ENCODE measurements at regions not wholly inside any gene's neighbourhood (a gene's known extent, or its start where the extent isn't known, plus 50 kb on each side); places are given as distances from the start of the nearest gene placed in this dataset.

- Histone ChIP-seq H3K4me2 (ENCODE audit: unreplicated experiment) (no peak overlapping the region), H3K79me2 (ENCODE audit: insufficient read depth) (no peaks in the 10 kb centered on the region), H3F3A (ENCODE audit: insufficient read depth) (peaks cover 20% of the 10 kb centered on the region), H3K27me3 (replicated peaks; ENCODE audit: insufficient read depth) (no peaks in the 10 kb centered on the region), H3K4me3 (no peak overlapping the region), H3K9me2 (ENCODE audit: insufficient read depth) (no peaks in the 10 kb centered on the region), H3K27ac (no peak overlapping the region), H3K9ac (no peak overlapping the region), H4K20me1 (ENCODE audit: insufficient read depth) (no peaks in the 10 kb centered on the region), H3K4me1 (ENCODE audit: insufficient read depth) (peaks cover 23% of the 10 kb centered on the region), H3K9me3 (ENCODE audit: low read depth) (no peaks in the 10 kb centered on the region), H3K36me3 (ENCODE audit: low read depth) (no peaks in the 10 kb centered on the region), H2AFZ (no peak overlapping the region)
- TF ChIP-seq EZH2phosphoT487 (IDR thresholded peaks at IDR 0.05; ENCODE audit: insufficient read depth, low read depth) (no peak), EZH2 (IDR thresholded peaks at IDR 0.05; ENCODE audit: insufficient read depth, poor library complexity, severe bottlenecking) (no peak)
- 23 to 24% methylated on average over 4 of the region's 4 CpGs for WGBS, 2 experiments (ENCODE audit: low coverage in 1 of 2, low lambda C conversion rate in 2 of 2, missing lambda C conversion rate in 2 of 2)
- in situ Hi-C loops (cut with MboI), result no loop called here
- DNase-seq, result no peak
These were observed 56.1 kb upstream of the TNFRSF19 start for GRCh38 chr13:23514076-23514475.

GRCh38 chr13:23515116-23515515 lies 55.1 kb upstream of the TNFRSF19 start:
- TF ChIP-seq EZH2 (IDR thresholded peaks at IDR 0.05; ENCODE audit: insufficient read depth, poor library complexity, severe bottlenecking) (no peak), EZH2phosphoT487 (IDR thresholded peaks at IDR 0.05; ENCODE audit: insufficient read depth, low read depth) (no peak)
- Histone ChIP-seq H3K27ac (no peak overlapping the region), H3K9ac (no peak overlapping the region), H3K9me2 (ENCODE audit: insufficient read depth) (no peaks in the 10 kb centered on the region), H4K20me1 (ENCODE audit: insufficient read depth) (no peaks in the 10 kb centered on the region), H3K4me3 (no peak overlapping the region), H3K27me3 (replicated peaks; ENCODE audit: insufficient read depth) (no peaks in the 10 kb centered on the region), H3K4me1 (ENCODE audit: insufficient read depth) (peaks cover 17% of the 10 kb centered on the region), H3K4me2 (ENCODE audit: unreplicated experiment) (no peak overlapping the region), H2AFZ (no peak overlapping the region), H3K9me3 (ENCODE audit: low read depth) (no peaks in the 10 kb centered on the region), H3K79me2 (ENCODE audit: insufficient read depth) (no peaks in the 10 kb centered on the region), H3F3A (ENCODE audit: insufficient read depth) (peaks cover 13% of the 10 kb centered on the region), H3K36me3 (ENCODE audit: low read depth) (no peaks in the 10 kb centered on the region)
- no peak for DNase-seq
- in situ Hi-C loops (cut with MboI), result no loop called here
- WGBS, 2 experiments (ENCODE audit: low coverage in 1 of 2, low lambda C conversion rate in 2 of 2, missing lambda C conversion rate in 2 of 2), result 88 to 91% methylated on average over 2 of the region's 2 CpGs

GRCh38 chr13:23516190-23516589 lies 54.0 kb upstream of the TNFRSF19 start:
- Histone ChIP-seq H3K4me3 (no peak overlapping the region), H3K4me2 (ENCODE audit: unreplicated experiment) (no peak overlapping the region)

GRCh38 chr13:23516702-23517101 lies 53.5 kb upstream of the TNFRSF19 start:
- Histone ChIP-seq H3K27ac (no peak overlapping the region), H3K36me3 (ENCODE audit: low read depth) (no peaks in the 10 kb centered on the region), H3K4me3 (no peak overlapping the region), H3K9me3 (ENCODE audit: low read depth) (no peaks in the 10 kb centered on the region), H3K4me1 (ENCODE audit: insufficient read depth) (peaks cover under 1% of the 10 kb centered on the region), H3K9ac (no peak overlapping the region), H3F3A (ENCODE audit: insufficient read depth) (no peaks in the 10 kb centered on the region), H3K27me3 (replicated peaks; ENCODE audit: insufficient read depth) (no peaks in the 10 kb centered on the region), H4K20me1 (ENCODE audit: insufficient read depth) (no peaks in the 10 kb centered on the region), H3K4me2 (ENCODE audit: unreplicated experiment) (no peak overlapping the region), H2AFZ (no peak overlapping the region), H3K9me2 (ENCODE audit: insufficient read depth) (no peaks in the 10 kb centered on the region), H3K79me2 (ENCODE audit: insufficient read depth) (no peaks in the 10 kb centered on the region)
- DNase-seq, result no peak
- 22 to 24% methylated on average over 2 of the region's 2 CpGs for WGBS, 2 experiments (ENCODE audit: low coverage in 1 of 2, low lambda C conversion rate in 2 of 2, missing lambda C conversion rate in 2 of 2)
- TF ChIP-seq EZH2 (IDR thresholded peaks at IDR 0.05; ENCODE audit: insufficient read depth, poor library complexity, severe bottlenecking) (no peak), EZH2phosphoT487 (IDR thresholded peaks at IDR 0.05; ENCODE audit: insufficient read depth, low read depth) (no peak)
- in situ Hi-C loops (cut with MboI), result no loop called here

More at GRCh38 chr13:23516190-23516589, 54.0 kb upstream of the TNFRSF19 start:
- no peaks in the 10 kb centered on the region for H3K27me3 ChIP-seq (replicated peaks; ENCODE audit: insufficient read depth)
- no peaks in the 10 kb centered on the region for H3K9me2 ChIP-seq (ENCODE audit: insufficient read depth)
- H3K9me3 ChIP-seq (ENCODE audit: low read depth), result no peaks in the 10 kb centered on the region
- no peak for TF ChIP-seq EZH2 (IDR thresholded peaks at IDR 0.05; ENCODE audit: insufficient read depth, poor library complexity, severe bottlenecking)
- TF ChIP-seq EZH2phosphoT487 (IDR thresholded peaks at IDR 0.05; ENCODE audit: insufficient read depth, low read depth), result no peak
- no peak overlapping the region for H3K27ac ChIP-seq
- H3K36me3 ChIP-seq (ENCODE audit: low read depth), result no peaks in the 10 kb centered on the region
- peaks cover 2% of the 10 kb centered on the region; the same call in 1 of the 2 replicates for H3F3A ChIP-seq (ENCODE audit: insufficient read depth)
- peaks cover 6% of the 10 kb centered on the region for H3K4me1 ChIP-seq (ENCODE audit: insufficient read depth)
- H4K20me1 ChIP-seq (ENCODE audit: insufficient read depth), result no peaks in the 10 kb centered on the region
- H2AFZ ChIP-seq, result no peak overlapping the region
- in situ Hi-C loops (cut with MboI), result no loop called here
- no peaks in the 10 kb centered on the region for H3K79me2 ChIP-seq (ENCODE audit: insufficient read depth)
- no peak overlapping the region for H3K9ac ChIP-seq
- 68 to 70% methylated on average over 3 of the region's 3 CpGs for WGBS, 2 experiments (ENCODE audit: low coverage in 1 of 2, low lambda C conversion rate in 2 of 2, missing lambda C conversion rate in 2 of 2)
- DNase-seq, result no peak

- Histone ChIP-seq H3K9me2 (ENCODE audit: insufficient read depth) (no peaks in the 10 kb centered on the region), H2AFZ (no peak overlapping the region), H3K79me2 (ENCODE audit: insufficient read depth) (no peaks in the 10 kb centered on the region), H4K20me1 (ENCODE audit: insufficient read depth) (no peaks in the 10 kb centered on the region), H3F3A (ENCODE audit: insufficient read depth) (no peaks in the 10 kb centered on the region), H3K4me2 (ENCODE audit: unreplicated experiment) (no peak overlapping the region), H3K4me3 (no peak overlapping the region), H3K4me1 (ENCODE audit: insufficient read depth) (no peaks in the 10 kb centered on the region), H3K9me3 (ENCODE audit: low read depth) (no peaks in the 10 kb centered on the region), H3K36me3 (ENCODE audit: low read depth) (no peaks in the 10 kb centered on the region), H3K27me3 (replicated peaks; ENCODE audit: insufficient read depth) (no peaks in the 10 kb centered on the region), H3K27ac (no peak overlapping the region), H3K9ac (no peak overlapping the region)
- in situ Hi-C loops (cut with MboI), result no loop called here
- 88 to 89% methylated on average over 3 of the region's 3 CpGs for WGBS, 2 experiments (ENCODE audit: low coverage in 1 of 2, low lambda C conversion rate in 2 of 2, missing lambda C conversion rate in 2 of 2)
- DNase-seq, result no peak
- TF ChIP-seq EZH2phosphoT487 (IDR thresholded peaks at IDR 0.05; ENCODE audit: insufficient read depth, low read depth), result no peak
- TF ChIP-seq EZH2 (IDR thresholded peaks at IDR 0.05; ENCODE audit: insufficient read depth, poor library complexity, severe bottlenecking), result no peak
These were observed 52.0 kb upstream of the TNFRSF19 start for GRCh38 chr13:23518231-23518630.

Measured in GM23248 (cell line).